ENCODE measurements at regions not wholly inside any gene's neighbourhood (a gene's known extent, or its start where the extent isn't known, plus 50 kb on each side); places are given as distances from the start of the nearest gene placed in this dataset.

DNA sequence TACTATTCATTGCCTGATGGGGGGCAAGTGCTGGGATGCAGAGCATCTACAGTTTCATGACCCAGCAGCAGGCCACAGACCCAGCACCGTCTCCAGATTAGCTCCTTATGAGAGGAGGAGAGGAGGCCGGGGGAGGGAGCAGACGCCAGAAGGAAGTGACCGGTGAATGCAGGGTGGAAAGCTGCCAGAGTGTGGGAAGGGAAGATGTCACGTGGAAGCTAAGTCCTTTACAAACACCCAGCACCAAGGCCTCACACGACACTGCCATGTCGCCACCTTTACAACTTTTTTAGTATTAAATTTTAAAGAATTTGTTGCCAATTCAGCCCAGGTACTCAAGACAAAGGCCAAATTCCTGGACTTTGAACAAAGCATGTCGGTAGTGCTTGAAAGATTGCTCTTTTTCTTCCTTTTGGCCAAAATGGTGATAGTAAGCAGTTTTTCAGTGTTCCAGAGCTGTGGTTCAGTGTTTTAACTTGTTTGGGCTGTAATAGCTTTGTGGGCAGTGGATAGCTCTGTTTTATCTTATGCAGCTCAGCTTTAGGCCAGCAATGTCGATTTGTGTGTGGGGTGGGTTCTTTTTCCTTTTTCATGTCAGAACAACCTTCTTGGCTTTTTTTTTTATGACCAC lies 58.2 kb downstream of the ZBTB38 start:
- DNase-seq (ENCODE audit: low read depth, low spot score) (no peak), ATAC-seq (no peak)

DNA sequence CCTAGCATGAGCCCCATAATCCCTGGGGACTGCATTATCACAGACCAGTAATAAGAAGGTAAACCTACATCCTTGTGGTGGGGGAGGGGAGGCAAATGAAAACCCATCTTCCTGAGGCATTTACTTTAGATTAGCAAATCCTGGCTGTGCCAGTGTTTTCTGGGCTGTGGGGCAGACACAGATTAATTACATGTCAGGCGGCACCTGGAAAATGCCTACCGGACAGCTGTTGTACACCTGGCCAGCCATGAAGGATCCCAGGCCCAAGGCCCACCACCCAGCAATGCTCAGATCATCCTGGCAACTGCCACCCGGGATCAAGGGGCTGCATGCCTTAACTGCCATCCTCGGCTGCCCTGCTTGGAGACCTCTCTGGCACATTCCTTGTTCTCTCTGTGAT lies 59.1 kb upstream of the RASA2 start:
- Histone ChIP-seq H3K4me1 (ENCODE audit: control insufficient read depth, insufficient read depth, low read length) (peaks cover 13% of the 10 kb centered on the region; the same call in 1 of the 2 replicates), H3K27me3 (ENCODE audit: control insufficient read depth, insufficient read depth, low read length) (no peaks in the 10 kb centered on the region), H3K36me3 (ENCODE audit: control insufficient read depth, insufficient read depth, low read length) (no peaks in the 10 kb centered on the region), H3K27ac (ENCODE audit: low read length) (no peak overlapping the region), H3K4me3 (ENCODE audit: low read depth in 2 of 2, low read length in 2 of 2) (no peak overlapping the region), H3K9me3 (ENCODE audit: control insufficient read depth, insufficient read depth, low read depth, low read length) (no peaks in the 10 kb centered on the region)
- in situ Hi-C loops (cut with HindIII; ENCODE audit: low pct_unique_long_range_greater_than_20kb, low sequenced_read_pairs) (no loop called here), intact Hi-C loops (cut with micrococcal nuclease; ENCODE audit: unreplicated experiment) (no loop called here)
- no peak for TF ChIP-seq SIN3A (IDR thresholded peaks at IDR 0.05; ENCODE audit: borderline replicate concordance, insufficient read depth, low read depth, low read length)
- TF ChIP-seq REST (IDR thresholded peaks at IDR 0.05; ENCODE audit: insufficient read depth in 1 of 2, low read depth in 2 of 2, low read length in 1 of 2), result no peak
- no peak for TF ChIP-seq CTCF (IDR thresholded peaks at IDR 0.05)
- no peak for TF ChIP-seq TCF7L2 (IDR thresholded peaks at IDR 0.05; ENCODE audit: low read depth, low read length)
- CTCF ChIA-PET, result no interaction called here
- no TSS peak for BruUV-seq (replicated peaks)
- POLR2A ChIA-PET, result no interaction called here
- DNase-seq (ENCODE audit: low read depth, low spot score) (no peak), ATAC-seq (no peak)

More for the DNA sequence above, 58.2 kb downstream of the ZBTB38 start:
- intact Hi-C loops (cut with micrococcal nuclease; ENCODE audit: unreplicated experiment) (no loop called here), in situ Hi-C loops (cut with HindIII; ENCODE audit: low pct_unique_long_range_greater_than_20kb, low sequenced_read_pairs) (no loop called here)
- ChIA-PET POLR2A (interaction anchor here (0.6 kb wide), 1 partner anchor 9 kb away, joined by 3 read pairs; no protein-coding TSS in a partner anchor), CTCF (no interaction called here)
- Histone ChIP-seq H3K27ac (ENCODE audit: low read length) (no peak overlapping the region), H3K27me3 (ENCODE audit: control insufficient read depth, insufficient read depth, low read length) (no peaks in the 10 kb centered on the region), H3K9me3 (ENCODE audit: control insufficient read depth, insufficient read depth, low read depth, low read length) (no peaks in the 10 kb centered on the region), H3K36me3 (ENCODE audit: control insufficient read depth, insufficient read depth, low read length) (no peaks in the 10 kb centered on the region), H3K4me1 (ENCODE audit: control insufficient read depth, insufficient read depth, low read length) (peaks cover 13% of the 10 kb centered on the region; the same call in 1 of the 2 replicates), H3K4me3 (ENCODE audit: low read depth in 2 of 2, low read length in 2 of 2) (no peak overlapping the region)
- TF ChIP-seq SIN3A (IDR thresholded peaks at IDR 0.05; ENCODE audit: borderline replicate concordance, insufficient read depth, low read depth, low read length) (no peak), CTCF (IDR thresholded peaks at IDR 0.05) (no peak), REST (IDR thresholded peaks at IDR 0.05; ENCODE audit: insufficient read depth in 1 of 2, low read depth in 2 of 2, low read length in 1 of 2) (no peak), TCF7L2 (IDR thresholded peaks at IDR 0.05; ENCODE audit: low read depth, low read length) (no peak), POLR2AphosphoS5 (IDR thresholded peaks at IDR 0.05; ENCODE audit: low read depth, low read length) (no peak)
- no TSS peak for BruUV-seq (replicated peaks)
